8988T (cell line): ENCODE measurements at regions not wholly inside any gene's neighbourhood (a gene's known extent, or its start where the extent isn't known, plus 50 kb on each side); places are given as distances from the start of the nearest gene placed in this dataset.

Experiments
- DNase-seq: peaks from one replicate; pipeline ENCODE4 v3.0.0; 2011

DNA sequence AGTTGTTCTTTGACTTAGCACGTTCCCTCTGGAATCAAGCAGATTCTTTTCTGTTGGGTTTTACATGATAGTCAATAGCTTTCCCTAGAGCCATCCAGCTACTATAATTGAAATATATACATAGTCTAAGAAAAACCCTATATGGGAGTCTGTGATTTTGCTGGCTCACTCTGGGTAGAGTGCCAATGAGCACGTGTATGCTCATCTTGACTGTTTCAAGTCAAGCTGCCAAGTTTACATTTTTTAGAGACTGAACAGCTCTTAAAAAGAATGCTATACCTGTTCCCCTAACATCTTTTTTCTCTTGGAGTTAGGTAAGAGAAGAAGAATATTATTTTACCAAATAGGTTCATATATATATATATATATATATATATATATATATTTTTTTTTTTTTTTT lies 182.8 kb upstream of the NRIP1 start:
- DNase-seq, result no peak

DNA sequence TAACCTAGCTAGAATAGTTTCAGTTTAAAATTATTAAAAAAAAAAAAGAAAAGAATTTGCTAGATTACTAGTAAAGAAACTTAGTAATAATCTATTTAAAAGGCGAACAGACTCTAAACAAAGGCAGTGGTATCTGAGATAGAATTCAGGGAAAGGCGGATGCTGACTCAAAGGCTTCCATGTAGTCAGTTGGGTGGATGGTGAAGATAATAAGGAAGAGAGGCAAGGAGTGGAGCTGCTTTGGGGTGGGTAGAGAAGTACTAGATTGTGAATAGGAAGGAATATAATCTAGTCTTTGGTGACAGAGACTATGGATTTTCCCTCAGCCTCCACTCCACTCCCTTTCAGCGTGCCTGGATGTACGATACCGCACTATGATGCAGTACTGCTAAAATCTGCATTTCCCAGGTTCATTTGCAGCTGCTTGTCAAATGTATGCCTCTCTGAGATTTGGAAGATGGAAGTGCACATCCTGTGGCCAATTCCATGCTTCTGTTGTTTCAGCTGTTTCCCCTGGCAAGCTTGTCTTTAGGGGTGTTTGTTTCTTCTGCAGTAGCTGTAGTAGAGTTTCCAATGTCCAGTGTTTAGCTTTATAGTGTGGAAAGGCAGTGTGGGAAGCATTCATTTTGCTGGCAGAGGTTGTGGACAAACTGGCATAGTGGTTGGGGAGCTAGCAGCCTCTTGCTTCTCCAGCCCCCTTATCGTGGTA lies 184.6 kb upstream of the NRIP1 start:
- no peak for DNase-seq

DNA sequence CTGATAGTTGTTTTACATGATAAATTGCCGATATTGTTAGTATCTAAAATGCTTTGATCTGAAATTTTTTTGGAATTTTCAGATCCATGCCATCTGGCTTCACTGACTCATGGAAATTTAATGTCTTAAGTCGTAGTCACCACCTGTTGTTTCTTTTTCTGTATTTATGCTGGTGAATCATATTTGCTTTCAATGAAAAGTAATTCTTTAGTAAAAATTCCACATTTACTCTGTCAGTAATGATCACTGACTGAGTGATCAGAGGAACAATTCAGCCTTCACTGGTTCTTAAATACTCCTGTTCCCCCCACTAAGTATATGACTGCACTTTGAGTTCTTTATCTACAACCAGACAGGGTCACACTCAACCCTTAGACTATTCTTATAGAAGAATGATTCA lies 185.6 kb upstream of the NRIP1 start:
- DNase-seq, result no peak

DNA sequence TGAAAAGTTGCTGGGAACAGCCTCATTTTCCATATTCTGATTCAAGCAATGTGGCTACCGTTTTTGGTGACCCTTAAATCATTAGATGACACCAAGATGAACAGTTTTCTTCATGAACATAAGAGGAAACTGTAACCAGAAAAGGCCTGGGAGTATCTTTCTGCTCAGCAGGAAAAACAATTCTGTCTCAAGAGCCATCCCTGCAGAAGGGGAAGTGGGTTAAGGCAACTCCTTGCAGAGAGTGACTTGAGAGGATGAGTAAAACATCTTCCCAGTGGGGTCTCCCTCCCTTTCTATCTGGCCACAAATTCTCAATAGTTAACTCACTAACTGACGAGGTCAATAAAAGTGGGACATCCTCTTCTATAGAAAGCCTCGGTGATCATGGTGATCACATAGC lies 187.6 kb upstream of the NRIP1 start:
- no peak for DNase-seq

- DNase-seq, result no peak
These were observed 189.3 kb upstream of the NRIP1 start for GRCh38 chr21:15254111-15254510.

DNA sequence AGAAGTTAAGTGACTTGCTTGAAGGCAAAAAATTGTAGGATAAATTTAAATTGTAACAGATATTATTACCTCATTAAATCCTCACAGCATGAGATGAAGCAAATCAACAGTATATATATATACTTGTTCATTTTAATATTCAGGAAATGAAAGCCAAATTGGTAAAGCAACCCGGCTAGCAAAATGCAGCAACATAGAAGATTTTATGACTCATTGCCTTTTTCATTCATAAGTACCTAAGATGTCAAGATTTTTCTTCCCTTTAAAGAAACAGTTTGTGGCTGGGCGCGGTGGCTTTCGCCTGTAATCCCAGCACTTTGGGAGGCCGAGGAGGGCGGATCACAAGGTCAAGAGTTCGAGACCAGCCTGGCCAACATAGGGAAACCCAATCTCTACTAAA lies 190.5 kb upstream of the NRIP1 start:
- no peak for DNase-seq

DNA sequence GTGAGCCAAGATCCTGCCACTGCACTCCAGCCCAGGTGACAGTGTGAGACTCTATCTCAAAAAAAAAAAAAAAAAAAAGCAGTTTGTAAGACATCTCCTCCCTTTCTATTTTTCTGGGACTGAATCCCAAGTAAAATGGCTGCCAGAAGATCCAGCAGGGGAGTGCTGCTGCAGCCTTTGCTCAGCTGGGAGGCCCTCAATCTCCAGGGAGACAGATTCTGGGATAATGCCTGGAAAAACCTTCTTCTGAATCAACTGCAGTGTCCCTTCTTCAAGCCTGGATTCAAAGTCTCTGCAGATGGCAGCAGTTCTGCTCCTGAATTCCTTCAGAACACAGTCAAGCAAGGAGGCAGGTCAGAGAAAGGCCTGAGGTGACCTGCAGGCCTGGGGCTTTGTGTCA lies 191.0 kb upstream of the NRIP1 start:
- DNase-seq, result no peak

- DNase-seq, result no peak
These were observed 192.2 kb upstream of the NRIP1 start for GRCh38 chr21:15256996-15257395.

DNA sequence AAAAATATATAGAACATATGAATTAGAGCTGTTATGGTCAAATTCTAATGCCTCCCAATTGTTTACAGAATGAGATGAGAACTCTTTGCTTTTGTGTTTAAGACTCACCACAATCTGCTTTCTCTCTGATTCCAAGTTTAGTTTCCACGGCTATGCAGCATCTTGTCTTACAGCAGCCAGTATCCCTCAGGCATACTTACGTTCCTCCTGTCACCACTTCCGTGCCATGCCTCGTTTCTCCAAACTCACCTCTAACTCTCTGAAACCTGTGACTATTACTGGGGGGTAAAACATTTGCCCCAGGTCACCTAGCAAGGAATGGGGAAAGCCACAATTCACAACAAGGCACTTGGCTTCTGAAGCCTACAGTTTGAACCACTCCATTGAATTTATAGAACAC lies 192.8 kb upstream of the NRIP1 start:
- no peak for DNase-seq

DNA sequence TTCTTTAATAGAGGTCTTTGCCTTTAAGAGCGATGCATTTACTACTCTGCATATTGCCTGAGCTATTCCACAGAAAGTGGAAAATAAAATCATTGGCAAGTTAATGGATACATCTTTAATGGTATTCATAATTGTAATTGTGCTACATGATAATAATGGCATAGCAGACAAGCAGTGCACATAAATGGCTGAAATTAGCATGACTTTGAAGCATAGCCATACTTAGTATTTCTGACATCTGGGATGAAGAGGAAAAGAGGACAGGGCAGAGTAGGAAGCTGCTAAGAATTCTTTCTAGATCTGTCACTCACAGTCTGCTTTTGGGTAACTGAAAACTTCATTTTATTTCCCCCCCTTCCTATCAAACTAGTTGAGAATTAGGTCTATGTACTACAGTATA lies 195.0 kb upstream of the NRIP1 start:
- DNase-seq, result no peak

- DNase-seq, result no peak
These were observed 195.8 kb upstream of the NRIP1 start for GRCh38 chr21:15260604-15261003.

DNA sequence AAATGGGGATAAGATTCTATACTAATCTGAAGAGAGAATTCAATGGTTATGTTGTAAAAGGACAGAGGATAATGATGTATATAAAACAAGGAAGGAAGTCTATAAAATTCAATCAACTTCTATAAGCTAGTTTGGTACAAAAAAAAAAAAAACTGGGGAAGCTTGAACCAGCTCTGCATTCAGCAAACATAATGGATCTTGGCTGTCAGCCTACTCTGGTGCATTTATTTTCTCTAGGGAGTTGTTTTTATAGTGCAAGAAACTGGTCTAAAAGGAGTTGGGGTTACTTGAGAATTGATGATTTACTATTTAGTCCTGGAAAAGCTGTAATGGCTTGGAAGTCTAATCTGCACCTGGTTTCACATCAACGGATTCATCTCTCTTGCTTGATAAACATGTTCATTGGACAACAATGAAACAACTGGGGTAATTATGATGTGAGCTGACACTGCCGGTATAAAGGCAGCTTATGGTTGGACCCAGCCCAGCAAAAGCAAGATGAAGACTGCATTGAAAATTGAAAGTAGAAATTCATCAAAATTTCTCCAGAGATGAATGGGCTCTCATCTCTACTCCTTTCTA lies 199.4 kb upstream of the NRIP1 start:
- no peak for DNase-seq

- DNase-seq, result no peak
These were observed 207.4 kb upstream of the NRIP1 start for GRCh38 chr21:15272171-15272570.

DNA sequence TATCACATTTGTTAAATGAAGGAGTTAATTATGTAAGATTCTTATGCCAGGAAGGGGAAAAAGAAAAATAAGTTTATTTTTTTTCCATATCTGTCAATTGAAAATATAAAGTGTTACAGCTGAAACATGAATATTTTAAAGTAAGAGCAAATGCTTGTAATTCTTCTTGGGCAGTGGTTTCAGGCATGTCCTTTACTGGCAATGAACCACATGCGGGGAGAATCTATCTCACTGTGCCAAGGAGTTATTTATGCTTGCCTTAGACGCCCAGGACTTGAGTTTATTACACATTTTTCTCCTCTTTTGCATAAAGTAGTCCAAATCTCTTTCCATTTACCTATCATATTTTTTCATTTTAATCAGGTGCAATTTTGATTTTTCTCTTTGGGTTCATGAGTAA lies 207.8 kb upstream of the NRIP1 start:
- no peak for DNase-seq

- DNase-seq, result no peak
These were observed 208.4 kb upstream of the NRIP1 start for GRCh38 chr21:15273244-15273643.

DNA sequence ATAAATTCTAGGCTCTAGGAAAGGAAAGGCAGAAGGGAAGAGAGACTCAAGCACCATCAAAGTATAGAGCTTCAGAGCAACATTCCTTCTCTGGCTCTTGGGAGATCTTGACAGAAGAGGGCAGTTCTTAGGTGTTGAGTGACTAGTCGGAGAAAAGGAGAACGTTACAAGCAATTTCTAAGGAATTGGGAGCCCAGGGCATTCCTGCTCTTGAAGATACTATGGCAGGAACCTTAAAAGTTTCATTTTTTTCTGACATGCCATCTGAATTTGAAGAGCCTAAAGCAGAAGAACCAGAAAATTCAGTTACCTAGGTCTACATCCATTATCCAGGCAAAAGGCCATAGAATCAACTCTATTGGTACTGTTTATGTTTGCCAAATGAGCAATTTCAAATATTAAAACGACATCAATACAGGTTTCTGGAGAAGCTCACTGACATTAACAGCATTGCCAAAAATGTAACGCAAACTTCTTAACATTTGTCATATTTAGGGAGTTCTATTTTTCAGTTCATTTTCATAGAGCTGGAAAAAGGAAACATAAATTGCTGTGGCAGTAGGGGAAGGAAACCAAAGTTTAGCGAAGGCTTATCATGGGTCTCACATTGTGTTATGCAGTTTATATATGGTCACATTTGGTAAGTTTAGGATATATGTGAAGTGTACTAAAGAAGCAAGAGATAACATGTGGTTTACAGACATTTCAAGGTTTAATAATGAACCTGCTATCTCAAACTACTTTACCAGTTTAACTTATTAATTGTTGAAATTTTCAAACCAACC lies 210.1 kb upstream of the NRIP1 start:
- no peak for DNase-seq

- DNase-seq, result no peak
These were observed 210.9 kb upstream of the NRIP1 start for GRCh38 chr21:15275615-15276235.

- DNase-seq, result no peak
These were observed 211.4 kb upstream of the NRIP1 start for GRCh38 chr21:15276243-15276642.

- no peak for DNase-seq
These were observed 212.7 kb upstream of the NRIP1 start for GRCh38 chr21:15277466-15277865.

GRCh38 chr21:15278279-15278678 lies 213.5 kb upstream of the NRIP1 start:
- DNase-seq, result no peak

GRCh38 chr21:15278851-15279250 lies 214.1 kb upstream of the NRIP1 start:
- no peak for DNase-seq

GRCh38 chr21:15279482-15279881 lies 214.7 kb upstream of the NRIP1 start:
- DNase-seq, result no peak

DNA sequence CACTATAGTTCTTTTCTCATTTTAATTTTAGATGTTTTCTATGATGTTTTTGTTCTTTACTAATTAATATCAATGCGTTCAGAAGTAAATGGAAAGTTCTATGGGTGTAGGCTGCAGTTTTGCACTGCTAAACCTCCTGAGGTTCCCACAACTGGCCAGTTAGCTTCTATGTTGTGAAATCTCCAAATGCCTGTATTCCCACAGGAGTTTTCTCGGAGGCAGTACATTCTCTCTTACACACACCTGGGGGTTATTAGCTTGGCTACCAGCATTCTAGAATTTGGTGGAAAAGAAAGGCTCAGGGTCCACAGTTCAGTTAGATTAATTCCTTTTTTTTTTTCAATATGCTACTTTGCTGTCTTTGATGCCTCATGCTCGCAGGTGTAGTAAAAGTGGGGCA lies 216.9 kb upstream of the NRIP1 start:
- DNase-seq, result no peak

- no peak for DNase-seq
These were observed 217.9 kb upstream of the NRIP1 start for GRCh38 chr21:15282665-15283064.
